SK-N-SH (cell line): ENCODE measurements at regions not wholly inside any gene's neighbourhood (a gene's known extent, or its start where the extent isn't known, plus 50 kb on each side); places are given as distances from the start of the nearest gene placed in this dataset.

Experiments
- CTCF ChIA-PET: fragments of 300-600, 350-600 bp; formaldehyde crosslinking; extraction: SDS; loops from one replicate; lab custom pipeline; 2021; lab: Yijun Ruan, JAX
- POLR2A ChIA-PET: fragments of 350-600 bp; sonication (Branson Sonifier 250); formaldehyde crosslinking; extraction: SDS; loops from one replicate; lab custom pipeline; 2020; ENCODE audit warnings: antibody characterized with exemption, inconsistent platforms; lab: Yijun Ruan, JAX
- DNase-seq: peaks from one replicate; pipeline ENCODE4 v3.0.0; 2012
- H2AFZ ChIP-seq: fragments of 200-600 bp; sonication (generic); 2 replicates; pipeline ENCODE4 v1.8.1; 2016; ENCODE audit warnings: antibody characterized with exemption, mild to moderate bottlenecking, low read depth
- H3F3A ChIP-seq: fragments of 200-600 bp; sonication (generic); replicated peaks from 2 replicates; pipeline ENCODE3; 2016; ENCODE audit warnings: antibody characterized with exemption, mild to moderate bottlenecking; ENCODE audit not compliant: insufficient read depth
- H3K27ac ChIP-seq, 2 experiments: fragments of 200-500 bp in 1 of 2; fragments of 200-600 bp in 1 of 2; sonication (Bioruptor generic) in 1 of 2; sonication (generic), shearing (Covaris generic) in 1 of 2; 2 replicates each; pipeline versions ENCODE4 v1.5.1 to v1.6.1; 2014 to 2016; ENCODE audit warnings: low read depth in 2 of 2, inconsistent platforms in 1 of 2, low read length in 1 of 2, mild to moderate bottlenecking in 1 of 2, mixed read lengths in 1 of 2
- H3K27me3 ChIP-seq: fragments of 200-600 bp; sonication (generic), shearing (Covaris generic); 2 replicates; pipeline ENCODE4 v1.6.1; 2016; ENCODE audit warnings: mixed run types; ENCODE audit not compliant: insufficient read depth
- H3K36me3 ChIP-seq, 2 experiments: fragments of 200-500 bp in 1 of 2; fragments of 200-600 bp in 1 of 2; sonication (Bioruptor generic) in 1 of 2; sonication (generic) in 1 of 2; replicated peaks in 1 of 2; 2 replicates each; pipeline versions ENCODE3 to v1.5.1; 2014 to 2016; ENCODE audit warnings: low read length in 1 of 2, mild to moderate bottlenecking in 1 of 2; ENCODE audit not compliant: insufficient read depth in 2 of 2, control insufficient read depth in 1 of 2
- H3K4me1 ChIP-seq, 2 experiments: fragments of 200-500 bp in 1 of 2; fragments of 200-600 bp in 1 of 2; sonication (Bioruptor generic) in 1 of 2; sonication (generic), shearing (Covaris generic) in 1 of 2; 2 replicates each; pipeline versions ENCODE4 v1.5.1 to v1.6.1; 2014 to 2016; ENCODE audit warnings: low read depth in 1 of 2, low read length in 1 of 2, mixed run types in 1 of 2; ENCODE audit not compliant: insufficient read depth in 2 of 2, control insufficient read depth in 1 of 2
- H3K4me2 ChIP-seq: fragments of 200-600 bp; sonication (generic), shearing (Covaris generic); 2 replicates; pipeline ENCODE4 v1.6.1; 2017; ENCODE audit warnings: mixed run types
- H3K4me3 ChIP-seq, 2 experiments: fragments of 200-500 bp in 1 of 2; fragments of 200-600 bp in 1 of 2; sonication (Bioruptor generic) in 1 of 2; sonication (generic), shearing (Covaris generic) in 1 of 2; 2 replicates each; pipeline versions ENCODE4 v1.5.1 to v1.8.1; 2014 to 2016; ENCODE audit warnings: low read depth in 2 of 2, inconsistent platforms in 1 of 2, low read length in 1 of 2, mild to moderate bottlenecking in 1 of 2, mixed read lengths in 1 of 2, moderate library complexity in 1 of 2
- H3K79me2 ChIP-seq: fragments of 200-600 bp; sonication (generic); 2 replicates; pipeline ENCODE4 v1.8.1; 2017; ENCODE audit warnings: mild to moderate bottlenecking; ENCODE audit not compliant: insufficient read depth
- H3K9ac ChIP-seq: fragments of 200-600 bp; sonication (generic); 2 replicates; pipeline ENCODE4 v1.6.1; 2017; ENCODE audit warnings: mixed run types
- H3K9me2 ChIP-seq: fragments of 200-600 bp; sonication (generic); 2 replicates; pipeline ENCODE4 v1.6.1; 2017; ENCODE audit warnings: mixed run types
- H3K9me3 ChIP-seq: fragments of 200-600 bp; sonication (generic); 2 replicates; pipeline ENCODE4 v1.6.1; 2017; ENCODE audit warnings: mixed run types, mild to moderate bottlenecking, moderate library complexity
- H4K20me1 ChIP-seq: fragments of 200-600 bp; sonication (generic); 2 replicates; pipeline ENCODE4 v1.6.1; 2017; ENCODE audit warnings: mild to moderate bottlenecking, mixed run types; ENCODE audit not compliant: insufficient read depth
- EP300 ChIP-seq, 2 experiments: IDR thresholded peaks; 2 replicates each; pipeline versions ENCODE4 v1.4.0 to v1.6.1; 2012; ENCODE audit warnings: borderline replicate concordance in 1 of 2, low read depth in 1 of 2, low read length in 1 of 2
- EZH2phosphoT487 ChIP-seq: fragments of 200-600 bp; sonication (generic); IDR thresholded peaks from 2 replicates; pipeline ENCODE4 v1.6.1; 2017; ENCODE audit warnings: low read depth, mixed run types, mild to moderate bottlenecking, antibody characterized with exemption, moderate library complexity, borderline replicate concordance
- FOXM1 ChIP-seq: IDR thresholded peaks from 2 replicates; pipeline ENCODE4 v1.4.0; 2012; ENCODE audit warnings: low read depth, mild to moderate bottlenecking
- JUND ChIP-seq: IDR thresholded peaks from 2 replicates; pipeline ENCODE4 v1.4.0; 2012
- NRF1 ChIP-seq: IDR thresholded peaks from 2 replicates; pipeline ENCODE4 v1.6.1; 2012; ENCODE audit warnings: low read depth, mild to moderate bottlenecking, low read length
- PBX3 ChIP-seq: IDR thresholded peaks from 2 replicates; pipeline ENCODE4; 2012
- REST ChIP-seq: IDR thresholded peaks from 2 replicates; pipeline ENCODE4 v1.6.1; 2012; ENCODE audit warnings: mild to moderate bottlenecking, low read depth, low read length, moderate library complexity
- RXRA ChIP-seq: IDR thresholded peaks from 2 replicates; pipeline ENCODE4 v1.4.0; 2012; ENCODE audit warnings: low read depth, mild to moderate bottlenecking, borderline replicate concordance
- SMC3 ChIP-seq: IDR thresholded peaks from 2 replicates; pipeline ENCODE4 v1.6.1; 2012; ENCODE audit warnings: low read depth, low read length, improper control_type of control experiment
- TAF1 ChIP-seq: IDR thresholded peaks from 2 replicates; pipeline ENCODE4 v1.6.1; 2012; ENCODE audit warnings: low read depth, mild to moderate bottlenecking, low read length, moderate library complexity, borderline replicate concordance
- TCF12 ChIP-seq: IDR thresholded peaks from 2 replicates; pipeline ENCODE4 v1.4.0; 2012
- TEAD4 ChIP-seq: IDR thresholded peaks from 2 replicates; pipeline ENCODE4 v1.4.0; 2012; ENCODE audit warnings: mild to moderate bottlenecking, borderline replicate concordance; ENCODE audit not compliant: insufficient read depth
- USF1 ChIP-seq: IDR thresholded peaks from 2 replicates; pipeline ENCODE4 v1.4.0; 2012; ENCODE audit warnings: low read depth, borderline replicate concordance
- WGBS: methylation state at CpG from one replicate; pipeline ENCODE4 v1.1.6; 2017; ENCODE audit warnings: low lambda C conversion rate; 5-methylcytosine and 5-hydroxymethylcytosine counted together

GRCh38 chr14:50026396-50026795, 90.0 kb downstream of the VCPKMT start:
- WGBS: 96% methylated on average over 3 of the region's 3 CpGs
- Histone ChIP-seq H4K20me1 (no peaks in the 10 kb centered on the region), H3K9me3 (no peaks in the 10 kb centered on the region), H3K27ac (no peak overlapping the region), H3K4me3 (no peak overlapping the region), H3F3A (peaks cover 30% of the 10 kb centered on the region), H3K36me3 (no peaks in the 10 kb centered on the region), H3K4me2 (no peak overlapping the region), H3K4me1 (peaks cover 0 to 11% of the 10 kb centered on the region in 2 experiments; a peak in 1 of 4 replicates), H3K9me2 (no peaks in the 10 kb centered on the region), H2AFZ (no peak overlapping the region), H3K27me3 (no peaks in the 10 kb centered on the region), H3K9ac (no peak overlapping the region), H3K79me2 (no peaks in the 10 kb centered on the region)
- ChIA-PET POLR2A (no interaction called here), CTCF (no interaction called here)
- TF ChIP-seq USF1 (no peak), JUND (no peak), FOXM1 (no peak), TCF12 (no peak)
- no peak for DNase-seq

GRCh38 chr14:50027816-50028215, 88.6 kb downstream of the VCPKMT start:
- no peak for DNase-seq
- Histone ChIP-seq H3K4me2 (no peak overlapping the region), H3K36me3 (no peaks in the 10 kb centered on the region), H3K79me2 (no peaks in the 10 kb centered on the region), H4K20me1 (no peaks in the 10 kb centered on the region), H3K9me2 (no peaks in the 10 kb centered on the region)
- POLR2A ChIA-PET: no interaction called here
- TF ChIP-seq SMC3 (no peak), TAF1 (no peak), NRF1 (no peak), REST (no peak), TEAD4 (no peak), FOXM1 (no peak), RXRA (no peak), EP300 (IDR thresholded peaks at IDR 0.05; ENCODE audit: borderline replicate concordance in 1 of 2, low read depth in 1 of 2, low read length in 1 of 2) (no peak), EZH2phosphoT487 (no peak), TCF12 (no peak), PBX3 (no peak)
- TF ChIP-seq, all 33 proteins: peak for 0
- Histone ChIP-seq H3K9ac (no peak overlapping the region), H3K9me3 (no peaks in the 10 kb centered on the region), H3K4me3 (no peak overlapping the region), H3K27me3 (no peaks in the 10 kb centered on the region), H3K4me1 (peaks cover 0 to 16% of the 10 kb centered on the region in 2 experiments; a peak in 1 of 4 replicates), H2AFZ (no peak overlapping the region), H3K27ac (no peak overlapping the region), H3F3A (peaks cover 28% of the 10 kb centered on the region)
- CTCF ChIA-PET: interaction anchor here (1.7 kb wide), 1 partner anchor 166 kb away, joined by 6 read pairs; no protein-coding TSS in a partner anchor
- WGBS: 89% methylated on average over 4 of the region's 4 CpGs
